GM18951 (cell line): ENCODE measurements at regions not wholly inside any gene's neighbourhood (a gene's known extent, or its start where the extent isn't known, plus 50 kb on each side); places are given as distances from the start of the nearest gene placed in this dataset.

ENCODE experiments used
- POLR2A ChIP-seq: IDR thresholded peaks from 4 replicates; pipeline ENCODE4 v1.6.1; 2011; ENCODE audit warnings: mild to moderate bottlenecking; ENCODE audit not compliant: insufficient read length, insufficient read depth; ENCODE audit errors: extremely low read depth
- in situ Hi-C: fragments of 300-500 bp; cut with MboI; formaldehyde crosslinking; loops from one replicate; pipeline ENCODE4 v1.12.0; 2022; ENCODE audit warnings: low sequenced_read_pairs, mixed read lengths, inconsistent platforms; ENCODE audit not compliant: unreplicated experiment

DNA sequence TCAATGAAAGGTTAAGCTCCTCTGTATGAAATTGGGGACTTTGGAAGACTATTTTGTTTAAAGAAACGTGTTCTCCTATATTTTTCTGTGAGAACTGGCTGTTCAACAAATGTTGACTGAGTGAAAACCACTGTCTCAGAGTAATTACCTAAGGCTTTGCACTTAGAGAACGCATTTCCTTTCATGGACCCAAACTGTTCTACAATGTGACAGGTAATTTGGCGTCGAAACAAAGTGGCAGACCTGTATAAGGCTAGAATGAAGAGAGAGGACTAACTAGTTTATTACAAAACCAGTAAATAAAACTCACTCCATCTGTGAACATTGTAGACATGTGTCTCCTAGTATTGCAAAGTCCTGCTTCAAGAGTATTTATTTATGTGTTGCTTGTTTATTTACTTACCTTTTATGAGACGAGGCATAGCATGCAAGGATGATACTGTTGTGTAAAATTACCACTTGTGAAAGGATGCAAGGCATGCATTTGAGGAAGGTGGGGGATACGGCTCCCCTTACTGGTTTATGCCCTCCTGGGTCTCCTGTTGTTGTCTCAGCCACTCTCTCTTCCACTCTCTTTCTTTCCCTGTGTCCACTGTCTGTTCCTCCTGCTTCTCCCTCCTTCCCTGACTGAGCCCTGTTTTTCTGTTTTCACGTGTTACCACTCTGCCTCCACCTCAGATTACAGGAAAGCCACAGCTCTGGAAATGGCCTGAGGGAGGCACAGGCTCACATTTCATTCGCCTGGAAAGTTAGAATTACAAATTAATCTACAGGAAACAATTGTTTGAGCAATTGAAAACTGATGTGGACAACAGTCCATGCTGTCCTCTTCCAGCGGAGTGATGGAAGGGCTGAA is 444.0 kb upstream of the ZNF608 start:
- no peak for TF ChIP-seq POLR2A
- in situ Hi-C loops, result no loop called here

DNA sequence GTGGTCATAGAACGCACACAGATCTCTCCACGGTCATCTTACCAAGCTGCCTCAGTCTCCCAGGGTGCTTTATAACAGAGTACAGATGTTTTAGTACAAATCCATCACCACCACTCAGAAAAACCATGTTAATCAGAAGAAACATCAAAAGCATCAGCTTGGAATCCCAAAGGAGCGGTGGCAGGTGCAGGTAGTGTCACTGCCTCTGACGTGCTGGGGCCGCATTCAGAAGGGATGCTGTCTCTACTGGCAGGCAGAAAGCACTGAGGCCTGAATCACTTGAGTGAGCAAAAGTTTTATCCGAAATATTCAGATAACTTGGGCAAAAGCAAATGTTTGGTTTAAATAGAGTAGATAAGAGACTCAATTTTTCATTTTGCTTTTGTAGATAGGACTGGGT is 448.4 kb upstream of the ZNF608 start:
- in situ Hi-C loops, result no loop called here
- TF ChIP-seq POLR2A, result no peak

DNA sequence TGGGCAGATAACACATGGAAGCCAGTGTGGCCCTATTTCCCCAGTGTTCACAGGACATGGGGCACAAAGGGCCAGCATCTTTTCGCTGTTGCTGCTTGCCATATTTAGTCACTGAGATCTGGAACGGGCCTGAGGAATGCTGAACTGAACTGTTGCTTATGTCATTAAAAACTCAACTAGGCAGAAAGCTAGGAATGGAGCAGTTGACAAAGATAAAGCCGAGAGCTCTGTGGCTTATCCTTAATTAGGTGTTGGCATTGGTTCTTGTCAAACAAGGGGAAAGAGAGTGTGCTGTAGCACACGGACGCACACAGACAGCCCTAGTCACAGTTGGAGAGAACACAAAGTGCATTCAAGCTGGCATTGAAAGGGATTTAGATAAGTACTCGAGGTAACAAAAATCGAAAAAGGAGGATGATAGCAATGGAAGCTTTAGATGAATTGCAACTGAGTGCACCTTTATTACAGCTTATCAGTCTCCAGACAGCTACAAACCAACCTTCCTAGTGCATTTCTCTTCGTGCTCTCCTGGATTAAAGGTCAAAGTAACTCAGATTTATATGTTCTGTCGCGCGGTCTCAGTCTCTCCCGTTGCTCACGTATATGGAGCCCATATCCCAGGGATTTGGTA is 450.2 kb upstream of the ZNF608 start:
- no peak for TF ChIP-seq POLR2A
- in situ Hi-C loops, result no loop called here

DNA sequence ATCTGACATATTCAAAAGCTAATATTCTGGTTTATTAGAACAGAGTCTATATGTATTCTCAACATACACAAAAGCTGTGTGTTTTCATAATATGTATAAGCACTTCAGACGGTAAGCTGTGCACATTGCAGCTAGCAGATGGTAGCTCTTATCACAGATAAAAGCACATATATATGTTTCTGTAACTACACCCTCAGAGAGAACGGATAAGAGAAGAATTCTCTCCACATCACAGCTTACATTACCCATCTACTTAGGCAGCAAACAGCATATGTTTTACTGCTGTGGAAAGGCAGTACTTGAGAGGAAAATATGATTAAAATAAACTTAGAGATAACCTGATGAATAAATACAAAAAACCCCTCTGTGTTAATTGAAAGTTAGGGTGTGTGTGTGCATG is 450.9 kb upstream of the ZNF608 start:
- in situ Hi-C loops, result no loop called here

DNA sequence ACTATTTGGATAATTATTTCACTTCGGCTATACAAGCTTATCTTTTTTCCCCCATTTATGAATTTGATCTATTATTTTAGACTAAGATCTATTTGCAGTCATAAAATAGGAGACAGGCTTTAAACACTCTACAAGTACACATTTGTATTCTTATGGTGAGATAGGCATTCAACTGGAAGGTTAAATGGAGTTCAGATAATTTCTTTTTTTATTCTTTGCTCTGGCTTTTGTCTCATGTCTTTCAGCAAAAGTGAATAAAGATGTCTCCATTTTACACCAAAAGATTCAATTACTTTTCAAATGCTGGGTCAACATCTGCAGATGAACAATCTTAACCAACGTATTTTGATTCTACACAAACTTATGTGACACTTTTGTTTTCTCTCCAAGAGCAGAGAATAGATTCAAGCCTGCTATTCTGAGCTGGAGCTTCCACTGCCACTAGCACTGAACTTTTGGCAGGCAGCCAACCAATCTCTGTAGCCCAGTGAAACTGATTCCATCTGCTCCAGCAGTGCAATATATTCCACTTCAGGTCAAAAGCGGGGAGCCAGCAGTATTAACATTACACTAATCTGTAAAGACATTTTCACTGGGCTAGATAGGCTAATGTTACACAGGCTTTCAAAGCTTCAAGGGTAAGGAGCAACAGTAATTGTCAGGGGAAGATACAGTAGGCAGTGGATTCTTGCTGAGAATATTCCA is 452.0 kb upstream of the ZNF608 start:
- in situ Hi-C loops, result no loop called here
- no peak for TF ChIP-seq POLR2A

More for the DNA sequence above, 450.9 kb upstream of the ZNF608 start:
- no peak for TF ChIP-seq POLR2A

DNA sequence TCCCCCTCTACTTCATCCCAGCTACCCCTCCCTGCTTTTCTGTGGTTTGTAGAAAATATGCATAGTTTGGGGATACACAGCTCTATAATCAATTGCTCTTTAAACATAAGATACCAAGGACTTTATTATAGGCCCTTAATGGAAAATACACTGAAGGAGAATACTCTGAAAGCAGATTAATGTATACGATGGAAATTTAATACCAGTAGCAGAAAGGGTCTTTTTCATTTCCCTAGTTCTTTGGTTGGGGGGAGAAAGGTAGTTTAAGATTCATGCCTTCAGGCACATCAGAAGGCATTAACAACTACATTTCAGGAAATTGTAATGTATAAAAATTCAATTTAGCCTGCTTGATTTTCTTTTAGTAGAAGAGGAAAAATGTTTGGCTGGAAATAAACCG is 452.9 kb upstream of the ZNF608 start:
- TF ChIP-seq POLR2A, result no peak
- in situ Hi-C loops, result no loop called here

DNA sequence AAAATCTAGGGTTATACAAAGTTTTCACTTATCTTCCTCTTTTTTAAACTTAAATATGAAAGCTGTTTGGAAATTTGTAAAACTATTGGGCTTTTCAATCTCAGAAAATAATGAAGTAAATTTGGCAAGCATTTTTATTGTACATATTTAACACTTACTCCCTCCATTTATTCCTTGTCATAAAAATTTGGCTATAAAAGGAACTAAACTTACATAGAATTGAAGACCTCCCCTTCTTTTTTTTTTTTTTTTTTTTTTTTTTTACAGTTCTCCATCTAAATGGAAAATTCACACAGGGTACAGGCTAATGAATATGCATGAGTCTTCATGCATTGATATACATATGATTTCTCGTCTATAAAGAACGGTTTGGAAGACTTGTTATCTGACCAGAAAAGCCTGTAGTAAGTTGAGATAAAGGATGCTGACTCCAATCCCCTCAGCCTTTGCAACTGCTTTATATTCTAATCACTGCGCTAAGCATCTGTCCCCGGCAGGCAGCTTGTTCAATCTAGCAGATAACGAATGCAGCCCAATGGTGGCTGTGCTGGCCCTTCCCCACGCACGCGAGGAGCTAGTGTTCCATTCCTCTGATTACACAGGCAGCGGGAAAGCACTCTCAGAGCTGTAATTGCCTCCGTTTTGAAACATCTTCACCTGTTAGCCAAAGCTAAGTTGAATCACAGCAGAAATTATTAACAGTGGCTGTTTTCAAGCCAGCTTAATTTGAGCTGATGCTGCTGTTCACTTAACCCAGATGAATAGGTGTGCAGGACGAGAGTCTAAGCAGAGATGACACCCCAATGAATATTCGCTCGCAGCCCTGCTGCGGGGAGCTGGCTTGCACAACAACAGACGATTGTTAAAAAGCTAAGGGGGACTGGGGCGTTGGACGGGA is 453.8 kb upstream of the ZNF608 start:
- in situ Hi-C loops, result no loop called here
- TF ChIP-seq POLR2A, result no peak

DNA sequence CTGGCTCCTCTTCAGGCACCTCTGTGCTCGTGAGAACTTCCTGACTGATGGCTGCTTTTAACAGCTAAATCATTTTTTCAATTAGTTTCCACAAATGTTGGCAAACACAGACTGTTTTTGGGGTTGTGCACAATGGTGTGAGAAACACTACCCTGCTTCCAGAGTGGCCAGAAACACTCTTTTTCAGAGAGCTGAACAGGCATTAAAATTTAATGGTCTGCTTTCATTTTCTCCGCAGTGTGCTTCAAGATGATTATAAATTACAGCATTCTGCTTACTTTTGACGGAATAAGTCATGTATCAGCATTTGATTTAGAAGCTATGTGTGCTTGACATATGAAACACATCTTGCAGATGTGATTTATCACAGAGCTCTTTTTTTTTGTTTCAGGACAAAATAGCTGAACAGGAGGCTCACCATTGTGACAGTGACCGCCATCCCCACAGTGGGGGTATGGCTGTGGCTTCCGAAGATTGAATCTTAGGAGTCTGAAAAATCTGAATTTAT is 454.5 kb upstream of the ZNF608 start:
- no peak for TF ChIP-seq POLR2A
- in situ Hi-C loops, result no loop called here

DNA sequence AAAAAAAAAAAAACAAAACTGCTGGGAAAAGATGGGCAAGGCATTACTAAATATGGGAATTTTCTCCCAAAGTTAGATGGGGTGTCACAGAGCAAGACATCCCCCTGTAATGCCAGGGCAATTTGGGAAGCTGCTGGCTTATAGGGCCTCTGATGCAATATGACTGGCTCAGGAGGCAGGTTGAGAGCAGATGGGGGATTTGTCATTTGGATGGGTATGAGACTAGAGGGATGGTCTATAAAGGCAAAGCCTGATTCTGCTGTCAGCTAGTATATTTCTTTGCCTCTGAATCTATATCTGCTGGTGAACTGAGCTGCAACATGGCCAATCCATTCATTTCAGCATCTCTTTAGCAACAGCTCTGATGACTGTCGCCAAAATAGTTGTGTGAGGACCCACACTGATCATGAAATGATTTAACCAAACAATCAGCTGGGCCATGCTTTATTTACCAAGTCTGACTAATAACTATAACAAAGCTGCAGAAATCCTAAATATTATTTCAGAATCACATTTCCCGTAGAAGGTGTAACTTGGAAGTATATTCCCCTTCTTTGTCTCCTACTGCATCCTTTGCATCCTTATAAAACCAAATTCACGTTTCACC is 455.1 kb upstream of the ZNF608 start:
- in situ Hi-C loops, result no loop called here
- no peak for TF ChIP-seq POLR2A

DNA sequence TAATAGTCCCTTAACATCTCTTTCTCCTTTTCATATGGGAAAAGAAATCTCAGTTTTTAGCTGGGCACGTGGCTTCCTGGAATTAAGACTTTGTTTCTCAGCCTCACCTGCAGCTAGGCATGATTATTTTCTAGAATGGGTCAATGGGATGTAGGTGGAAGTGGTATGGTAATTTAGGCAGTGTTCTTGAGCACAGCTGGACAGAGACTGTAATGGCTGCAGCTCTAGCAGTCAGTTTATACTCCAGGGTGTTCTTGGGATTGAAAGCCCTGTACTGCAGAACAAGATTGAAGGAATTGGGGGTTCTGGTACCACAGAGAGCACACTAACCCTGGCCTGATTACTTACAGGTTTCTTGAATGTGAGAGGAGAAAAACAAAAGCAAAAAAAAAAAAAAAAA is 455.9 kb upstream of the ZNF608 start:
- in situ Hi-C loops, result no loop called here
- no peak for TF ChIP-seq POLR2A

DNA sequence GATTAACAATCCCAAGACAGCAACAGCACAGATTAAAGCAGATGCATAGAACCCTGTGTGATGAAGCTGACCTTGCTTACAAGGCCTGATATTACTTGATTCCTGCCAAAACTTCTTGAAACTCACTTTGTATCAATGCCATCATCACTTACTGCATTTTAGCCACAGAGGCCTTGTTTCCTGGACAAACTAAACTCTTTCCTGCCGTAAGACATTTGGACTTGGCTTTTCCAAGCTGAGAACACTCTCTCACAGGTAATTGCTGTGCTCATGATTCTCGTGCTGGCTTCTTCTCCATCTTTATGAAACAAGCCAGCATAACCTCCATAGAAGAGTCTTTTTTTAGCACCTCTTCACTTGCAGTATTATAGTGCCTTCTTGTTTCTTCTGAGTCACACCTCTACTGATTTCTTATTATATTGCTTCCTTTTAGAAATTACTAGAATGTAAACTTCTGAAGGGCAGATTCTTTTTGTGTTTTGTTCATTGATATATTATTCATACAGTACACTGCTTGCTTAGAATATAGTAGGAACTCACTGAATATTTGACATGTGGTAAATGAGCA is 456.5 kb upstream of the ZNF608 start:
- in situ Hi-C loops, result no loop called here
- no peak for TF ChIP-seq POLR2A

DNA sequence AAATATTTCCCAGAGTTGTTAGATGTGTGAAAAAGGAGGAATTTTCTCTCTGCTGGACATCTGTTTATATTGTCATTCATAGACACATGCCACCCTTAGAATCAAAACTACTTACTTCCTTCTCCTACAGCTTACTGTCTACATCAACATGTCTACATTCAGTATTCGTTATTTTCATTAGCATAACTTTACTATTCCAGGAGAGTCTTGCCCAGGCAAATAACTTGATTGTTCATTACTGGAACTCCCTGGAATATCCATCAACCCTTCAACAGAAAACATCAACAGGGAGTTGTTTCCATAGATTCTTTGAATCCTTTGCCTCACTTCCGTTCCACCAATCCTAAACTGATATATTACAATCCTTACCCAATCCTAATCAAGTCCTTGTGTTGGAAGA is 457.5 kb upstream of the ZNF608 start:
- TF ChIP-seq POLR2A, result no peak
- in situ Hi-C loops, result no loop called here
